LNCAP (cell line): ENCODE measurements at regions not wholly inside any gene's neighbourhood (a gene's known extent, or its start where the extent isn't known, plus 50 kb on each side); places are given as distances from the start of the nearest gene placed in this dataset.

Experiments
- CTCF ChIP-seq: fragments of 450-650 bp; IDR thresholded peaks from 2 replicates; pipeline ENCODE4 v1.5.1; 2017; ENCODE audit warnings: mild to moderate bottlenecking

GRCh38 chr1:193443886-193444285 is 257.5 kb upstream of the B3GALT2 start:
- TF ChIP-seq CTCF = no peak

- no peak for TF ChIP-seq CTCF
Observed at GRCh38 chr1:193438771-193439170, 252.4 kb upstream of the B3GALT2 start.

GRCh38 chr1:193438312-193438711 is 251.9 kb upstream of the B3GALT2 start:
- TF ChIP-seq CTCF = no peak

GRCh38 chr1:193437785-193438184 is 251.4 kb upstream of the B3GALT2 start:
- TF ChIP-seq CTCF = no peak

- no peak for TF ChIP-seq CTCF
Observed at GRCh38 chr1:193435781-193436180, 249.4 kb upstream of the B3GALT2 start.

- TF ChIP-seq CTCF = no peak
Observed at GRCh38 chr1:193434319-193434718, 247.9 kb upstream of the B3GALT2 start.

GRCh38 chr1:193433599-193433998 is 247.2 kb upstream of the B3GALT2 start:
- no peak for TF ChIP-seq CTCF

- no peak for TF ChIP-seq CTCF
Observed at GRCh38 chr1:193432979-193433587, 246.7 kb upstream of the B3GALT2 start.
